PFSK-1 (cell line): ENCODE measurements at regions not wholly inside any gene's neighbourhood (a gene's known extent, or its start where the extent isn't known, plus 50 kb on each side); places are given as distances from the start of the nearest gene placed in this dataset.

Experiments used
- FOXP2 ChIP-seq: optimal IDR thresholded peaks from 2 replicates; pipeline ENCODE3; 2011; ENCODE audit warnings: borderline replicate concordance, control low read depth, inconsistent platforms; ENCODE audit not compliant: insufficient read depth; ENCODE audit errors: extremely low read length, extremely low read depth
- POLR2AphosphoS5 ChIP-seq: IDR thresholded peaks from 2 replicates; pipeline ENCODE4 v1.6.1; 2012; ENCODE audit warnings: low read depth, mild to moderate bottlenecking, control low read depth, low read length, moderate library complexity
- REST ChIP-seq, 2 experiments: IDR thresholded peaks; 2 replicates each; pipeline versions ENCODE4 v1.6.1 to v1.8.0; 2011 to 2012; ENCODE audit warnings: low read depth in 2 of 2, low read length in 2 of 2, control low read depth in 1 of 2, inconsistent platforms in 1 of 2, mild to moderate bottlenecking in 1 of 2, moderate library complexity in 1 of 2; ENCODE audit not compliant: insufficient read depth in 1 of 2
- SIN3A ChIP-seq: IDR thresholded peaks from 2 replicates; pipeline ENCODE4 v1.6.1; 2012; ENCODE audit warnings: mild to moderate bottlenecking, low read length, moderate library complexity, borderline replicate concordance; ENCODE audit not compliant: insufficient read depth
- TAF1 ChIP-seq: IDR thresholded peaks from 2 replicates; pipeline ENCODE4 v1.6.1; 2012; ENCODE audit warnings: low read length, control low read depth, borderline replicate concordance; ENCODE audit not compliant: insufficient read depth

GRCh38 chr16:65975049-65975708 lies 391.3 kb upstream of the CDH5 start:
- TF ChIP-seq TAF1: no peak

GRCh38 chr16:65967376-65967775 lies 399.1 kb upstream of the CDH5 start:
- no peak for TF ChIP-seq REST (IDR thresholded peaks at IDR 0.05; ENCODE audit: insufficient read depth in 1 of 2, low read depth in 2 of 2, low read length in 2 of 2)
- TF ChIP-seq POLR2AphosphoS5: no peak
- TF ChIP-seq SIN3A: no peak
- TF ChIP-seq FOXP2: no peak
- TF ChIP-seq TAF1: no peak

GRCh38 chr16:65965628-65966027 lies 400.9 kb upstream of the CDH5 start:
- TF ChIP-seq FOXP2 (no peak), SIN3A (no peak), REST (IDR thresholded peaks at IDR 0.05; ENCODE audit: insufficient read depth in 1 of 2, low read depth in 2 of 2, low read length in 2 of 2) (no peak), POLR2AphosphoS5 (no peak), TAF1 (no peak)

GRCh38 chr16:65964752-65965151 lies 401.7 kb upstream of the CDH5 start:
- no peak for TF ChIP-seq SIN3A
- no peak for TF ChIP-seq POLR2AphosphoS5
- TF ChIP-seq TAF1: no peak
- no peak for TF ChIP-seq FOXP2
- no peak for TF ChIP-seq REST (IDR thresholded peaks at IDR 0.05; ENCODE audit: insufficient read depth in 1 of 2, low read depth in 2 of 2, low read length in 2 of 2)

GRCh38 chr16:65961476-65962143 lies 404.9 kb upstream of the CDH5 start:
- TF ChIP-seq TAF1 (no peak), POLR2AphosphoS5 (no peak), SIN3A (no peak), FOXP2 (no peak), REST (IDR thresholded peaks at IDR 0.05; ENCODE audit: insufficient read depth in 1 of 2, low read depth in 2 of 2, low read length in 2 of 2) (no peak)
